CD4-positive, alpha-beta T cell treated with Interleukin-17A for 1 hour (primary cell): ENCODE measurements at regions not wholly inside any gene's neighbourhood (a gene's known extent, or its start where the extent isn't known, plus 50 kb on each side); places are given as distances from the start of the nearest gene placed in this dataset.
"Not testable (repeated sequence)": the region's sequence is repeated elsewhere in the genome, so short reads cannot be mapped to it uniquely, and the experiment has no call there.

ENCODE experiments used
- DNase-seq: peaks from one replicate; pipeline ENCODE4 v3.0.0-alpha.2; 2020

- DNase-seq: no peak
Measured at GRCh38 chr6:141874930-141875602, 257.7 kb upstream of the GJE1 start.

- not testable (repeated sequence) for DNase-seq
Measured at GRCh38 chr6:141869509-141869908, 263.2 kb upstream of the GJE1 start.

GRCh38 chr6:141867767-141868166, 265.0 kb upstream of the GJE1 start:
- no peak for DNase-seq

GRCh38 chr6:141866731-141867497, 265.8 kb upstream of the GJE1 start:
- DNase-seq: no peak

- DNase-seq: no peak
Measured at GRCh38 chr6:141851063-141851462, 281.7 kb upstream of the GJE1 start.

GRCh38 chr6:141848029-141848890, 284.5 kb upstream of the GJE1 start:
- DNase-seq: peak; percentile 68

- no peak for DNase-seq
Measured at GRCh38 chr6:141846639-141847038, 286.1 kb upstream of the GJE1 start.

GRCh38 chr6:141843178-141843834, 289.4 kb upstream of the GJE1 start:
- no peak for DNase-seq

GRCh38 chr6:141833001-141833655, 299.6 kb upstream of the GJE1 start:
- no peak for DNase-seq

- DNase-seq: no peak
Measured at GRCh38 chr6:141830530-141830929, 302.2 kb upstream of the GJE1 start.

GRCh38 chr6:141829566-141830360, 303.0 kb upstream of the GJE1 start:
- DNase-seq: no peak

GRCh38 chr6:141824350-141824749, 308.4 kb upstream of the GJE1 start:
- DNase-seq: no peak

- DNase-seq: not testable (repeated sequence)
Measured at GRCh38 chr6:141815039-141815438, 317.7 kb upstream of the GJE1 start.

GRCh38 chr6:141809901-141810300, 322.8 kb upstream of the GJE1 start:
- DNase-seq: no peak

- DNase-seq: no peak
Measured at GRCh38 chr6:141808662-141809061, 324.1 kb upstream of the GJE1 start.

GRCh38 chr6:141800973-141801372, 331.8 kb upstream of the GJE1 start:
- not testable (repeated sequence) for DNase-seq

GRCh38 chr6:141790921-141791320, 341.8 kb upstream of the GJE1 start:
- no peak for DNase-seq

GRCh38 chr6:141788096-141788495, 344.6 kb upstream of the GJE1 start:
- no peak for DNase-seq

GRCh38 chr6:141783585-141783984, 349.1 kb upstream of the GJE1 start:
- no peak for DNase-seq

- no peak for DNase-seq
Measured at GRCh38 chr6:141780296-141780695, 352.4 kb upstream of the GJE1 start.

- DNase-seq: no peak
Measured at GRCh38 chr6:141764388-141764787, 368.3 kb upstream of the GJE1 start.

- no peak for DNase-seq
Measured at GRCh38 chr6:141758430-141758829, 374.3 kb upstream of the GJE1 start.
